GM12878 (cell line): ENCODE measurements at regions not wholly inside any gene's neighbourhood (a gene's known extent, or its start where the extent isn't known, plus 50 kb on each side); places are given as distances from the start of the nearest gene placed in this dataset.
"Not testable (repeated sequence)": the region's sequence is repeated elsewhere in the genome, so short reads cannot be mapped to it uniquely, and the experiment has no call there.

Experiments used
- ATAC-seq: fragments of 200-7000 bp; cut with Tn5 transposase; 3 replicates; pipeline ENCODE4 v1.9.1; 2020; ENCODE audit warnings: mild to moderate bottlenecking, moderate library complexity
- BruUV-seq: library from RNA; stranded (reverse); fragments of 400-500 nt; replicated peaks from 2 replicates; lab custom pipeline; 2021; lab: Mats Ljungman, UMichigan
- CTCF ChIA-PET: fragments of 300-600 bp; sonication (Branson Sonifier 250); formaldehyde crosslinking; extraction: SDS; loops from one replicate; lab custom pipeline; 2021; ENCODE audit warnings: inconsistent platforms; lab: Yijun Ruan, JAX
- POLR2A ChIA-PET: fragments of 350-600 bp; formaldehyde crosslinking; extraction: SDS; loops from one replicate; lab custom pipeline; 2021; ENCODE audit warnings: inconsistent platforms; lab: Charles Lee
- RAD21 ChIA-PET: fragments of 300-600 bp; sonication (Branson Sonifier 250); formaldehyde crosslinking; loops from one replicate; lab custom pipeline; 2023; ENCODE audit warnings: antibody characterized with exemption; ENCODE audit not compliant: unreplicated experiment; lab: Charles Lee
- SMC1A ChIA-PET: fragments of 300-600 bp; sonication (Branson Sonifier 250); formaldehyde crosslinking; loops from one replicate; lab custom pipeline; 2023; ENCODE audit not compliant: unreplicated experiment, uncharacterized antibody; lab: Charles Lee
- DNase-seq: peaks from one replicate; pipeline ENCODE4 v3.0.0-alpha.2; 2011; ENCODE audit warnings: low read depth, low spot score
- FAIRE-seq: peaks from 3 replicates; lab custom pipeline; 2011; peaks lifted over from hg19 to GRCh38; lab: Jason Lieb, UNC
- H2AFZ ChIP-seq: 2 replicates; pipeline ENCODE4 v1.6.0; 2011; ENCODE audit warnings: low read depth, low read length, control low read depth; ENCODE audit not compliant: control insufficient read depth
- H3K27ac ChIP-seq: 2 replicates; pipeline ENCODE4 v1.5.1; 2011; ENCODE audit warnings: control low read depth; ENCODE audit not compliant: control insufficient read depth, insufficient read depth
- H3K27me3 ChIP-seq, 2 experiments: replicated peaks in 1 of 2; 2 replicates each; pipeline versions ENCODE4 v1.6.0 to v1.6.1; 2011; ENCODE audit warnings: low read length in 1 of 2; ENCODE audit not compliant: control insufficient read depth in 2 of 2, insufficient read depth in 2 of 2
- H3K36me3 ChIP-seq, 2 experiments: 2 replicates each; pipeline ENCODE4 v1.5.1; 2011; ENCODE audit warnings: low read length in 1 of 2; ENCODE audit not compliant: control insufficient read depth in 2 of 2, insufficient read depth in 2 of 2
- H3K4me1 ChIP-seq: 2 replicates; pipeline ENCODE4 v1.6.1; 2011; ENCODE audit warnings: mild to moderate bottlenecking, low read length, moderate library complexity, mixed read lengths; ENCODE audit not compliant: control insufficient read depth, insufficient read depth
- H3K4me2 ChIP-seq: 2 replicates; pipeline ENCODE4 v1.6.0; 2011; ENCODE audit warnings: control low read depth; ENCODE audit not compliant: control insufficient read depth, insufficient read depth
- H3K4me3 ChIP-seq: fragments of 200-600 bp; sonication (generic); 2 replicates; pipeline ENCODE4 v1.5.1; 2016
- H3K79me2 ChIP-seq: 2 replicates; pipeline ENCODE4 v1.6.0; 2011; ENCODE audit warnings: low read length; ENCODE audit not compliant: control insufficient read depth, insufficient read depth
- H3K9ac ChIP-seq: 2 replicates; pipeline ENCODE4 v1.8.0; 2011; ENCODE audit warnings: low read length, control low read depth, mixed read lengths; ENCODE audit not compliant: control insufficient read depth, insufficient read depth
- H3K9me3 ChIP-seq: replicated peaks from 3 replicates; pipeline ENCODE4 v1.5.1; 2011; ENCODE audit warnings: mild to moderate bottlenecking, low read length; ENCODE audit not compliant: control insufficient read depth, insufficient read depth
- H4K20me1 ChIP-seq: 2 replicates; pipeline ENCODE4 v1.6.0; 2011; ENCODE audit not compliant: control insufficient read depth, insufficient read depth
- ETV6 ChIP-seq, 2 experiments: fragments of 450-650 bp in 1 of 2; IDR thresholded peaks in 1 of 2; conservative IDR thresholded peaks in 1 of 2; 2 replicates each; pipeline ENCODE4 v1.6.1; 2014; ENCODE audit warnings: antibody characterized with exemption in 1 of 2, borderline replicate concordance in 1 of 2, low read depth in 1 of 2, mild to moderate bottlenecking in 1 of 2, moderate library complexity in 1 of 2
- GATAD2B ChIP-seq: fragments of 450-650 bp; conservative IDR thresholded peaks from 2 replicates; pipeline ENCODE4 v1.6.1; 2017; ENCODE audit warnings: low read depth, mild to moderate bottlenecking, moderate library complexity
- ZNF592 ChIP-seq: fragments of 450-650 bp; IDR thresholded peaks from 2 replicates; pipeline ENCODE4 v1.6.1; 2017; ENCODE audit warnings: mild to moderate bottlenecking, moderate library complexity
- WGBS: methylation state at CpG from one replicate; pipeline ENCODE4 v1.1.6; 2016; ENCODE audit warnings: low lambda C conversion rate; ENCODE audit not compliant: insufficient replicate concordance, insufficient coverage; ENCODE audit errors: missing lambda C conversion rate; 5-methylcytosine and 5-hydroxymethylcytosine counted together
- in situ Hi-C: fragments of 300-500 bp; cut with MboI; formaldehyde crosslinking; loops from 9 replicates; pipeline ENCODE4 v1.14.3; 2018; ENCODE audit warnings: mixed read lengths
- intact Hi-C: fragments of 100-400 bp; cut with micrococcal nuclease; formaldehyde crosslinking; loops from one replicate; pipeline ENCODE4 v1.14.2; 2022; ENCODE audit not compliant: unreplicated experiment
- TF ChIP-seq, protein P1 (sequence below): fragments of 450-650 bp; formaldehyde crosslinking; IDR thresholded peaks from 2 replicates; pipeline ENCODE4 v1.5.0; 2022; ENCODE audit warnings: mild to moderate bottlenecking, missing genetic modification characterization

GRCh38 chr13:89406096-89406495, 1734.9 kb downstream of the SLITRK5 start:
- intact Hi-C loops, BruUV-seq: not testable (repeated sequence)
- 37% methylated on average over 6 of the region's 6 CpGs for whole genome bisulfite sequencing

GRCh38 chr13:89407357-89407756, 1736.2 kb downstream of the SLITRK5 start:
- WGBS: 8% methylated on average over 4 of the region's 4 CpGs
- H3K9me3 ChIP-seq: no peaks in the 10 kb centered on the region
- no peak for ATAC-seq
- no peak overlapping the region for H3K4me2 ChIP-seq
- H3K9ac ChIP-seq: no peak overlapping the region
- no peak for FAIRE-seq
- RAD21 ChIA-PET: no interaction called here
- no peak for DNase-seq
- POLR2A ChIA-PET: no interaction called here
- CTCF ChIA-PET: no interaction called here
- no peaks in the 10 kb centered on the region for H3K79me2 ChIP-seq
- intact Hi-C loops (no loop called here), in situ Hi-C loops (no loop called here)
- no peaks in the 10 kb centered on the region for H3K27me3 ChIP-seq
- H3K4me3 ChIP-seq: no peak overlapping the region
- no peak overlapping the region for H3K27ac ChIP-seq
- no peaks in the 10 kb centered on the region for H4K20me1 ChIP-seq
- SMC1A ChIA-PET: no interaction called here
- H3K4me1 ChIP-seq: no peaks in the 10 kb centered on the region
- H2AFZ ChIP-seq: no peak overlapping the region
- BruUV-seq: no TSS peak
- no peaks in the 10 kb centered on the region for H3K36me3 ChIP-seq
- TF ChIP-seq ZNF592: no peak
- TF ChIP-seq, protein P1, sequence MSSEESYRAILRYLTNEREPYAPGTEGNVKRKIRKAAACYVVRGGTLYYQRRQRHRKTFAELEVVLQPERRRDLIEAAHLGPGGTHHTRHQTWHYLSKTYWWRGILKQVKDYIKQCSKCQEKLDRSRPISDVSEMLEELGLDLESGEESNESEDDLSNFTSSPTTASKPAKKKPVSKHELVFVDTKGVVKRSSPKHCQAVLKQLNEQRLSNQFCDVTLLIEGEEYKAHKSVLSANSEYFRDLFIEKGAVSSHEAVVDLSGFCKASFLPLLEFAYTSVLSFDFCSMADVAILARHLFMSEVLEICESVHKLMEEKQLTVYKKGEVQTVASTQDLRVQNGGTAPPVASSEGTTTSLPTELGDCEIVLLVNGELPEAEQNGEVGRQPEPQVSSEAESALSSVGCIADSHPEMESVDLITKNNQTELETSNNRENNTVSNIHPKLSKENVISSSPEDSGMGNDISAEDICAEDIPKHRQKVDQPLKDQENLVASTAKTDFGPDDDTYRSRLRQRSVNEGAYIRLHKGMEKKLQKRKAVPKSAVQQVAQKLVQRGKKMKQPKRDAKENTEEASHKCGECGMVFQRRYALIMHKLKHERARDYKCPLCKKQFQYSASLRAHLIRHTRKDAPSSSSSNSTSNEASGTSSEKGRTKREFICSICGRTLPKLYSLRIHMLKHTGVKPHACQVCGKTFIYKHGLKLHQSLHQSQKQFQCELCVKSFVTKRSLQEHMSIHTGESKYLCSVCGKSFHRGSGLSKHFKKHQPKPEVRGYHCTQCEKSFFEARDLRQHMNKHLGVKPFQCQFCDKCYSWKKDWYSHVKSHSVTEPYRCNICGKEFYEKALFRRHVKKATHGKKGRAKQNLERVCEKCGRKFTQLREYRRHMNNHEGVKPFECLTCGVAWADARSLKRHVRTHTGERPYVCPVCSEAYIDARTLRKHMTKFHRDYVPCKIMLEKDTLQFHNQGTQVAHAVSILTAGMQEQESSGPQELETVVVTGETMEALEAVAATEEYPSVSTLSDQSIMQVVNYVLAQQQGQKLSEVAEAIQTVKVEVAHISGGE (CRISPR knock-in tag): no peak
- no peak for TF ChIP-seq GATAD2B
- TF ChIP-seq ETV6 (conservative IDR thresholded peaks at IDR 0.05 in 1 of 2, IDR thresholded peaks at IDR 0.05 in 1 of 2; ENCODE audit: borderline replicate concordance in 1 of 2, low read depth in 1 of 2): no peak

More at GRCh38 chr13:89406096-89406495, 1734.9 kb downstream of the SLITRK5 start:
- DNase-seq, H4K20me1 ChIP-seq, RAD21 ChIA-PET, FAIRE-seq, ATAC-seq, POLR2A ChIA-PET, CTCF ChIA-PET, H3K36me3 ChIP-seq, in situ Hi-C loops, H3K9me3 ChIP-seq, H3K27me3 ChIP-seq, H3K4me3 ChIP-seq, H3K4me2 ChIP-seq, H3K79me2 ChIP-seq, H2AFZ ChIP-seq, H3K27ac ChIP-seq, H3K9ac ChIP-seq, H3K4me1 ChIP-seq, SMC1A ChIA-PET: not testable (repeated sequence)
